ENCODE measurements at regions not wholly inside any gene's neighbourhood (a gene's known extent, or its start where the extent isn't known, plus 50 kb on each side); places are given as distances from the start of the nearest gene placed in this dataset.
A peak's percentile ranks its signal among the peaks of the same experiment; 100 is the strongest.

DNA sequence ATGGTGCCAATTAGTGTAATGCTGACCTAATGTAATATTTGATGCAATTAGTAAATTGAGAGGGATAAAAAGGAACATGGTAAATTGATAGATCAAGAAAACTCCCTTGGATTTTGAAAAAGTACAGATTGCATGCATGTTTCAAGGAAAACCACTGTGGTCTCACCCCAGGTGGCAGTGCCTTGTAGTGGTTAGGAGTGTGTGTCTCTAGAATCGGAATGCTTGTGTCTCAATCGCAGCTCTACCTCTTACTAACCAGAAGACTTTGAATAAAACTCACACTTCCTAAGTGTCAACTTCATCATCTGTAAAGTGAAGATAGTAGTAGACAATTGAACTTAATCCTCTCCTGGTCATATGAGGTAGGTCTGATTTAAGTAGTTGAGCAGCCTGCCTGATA is 128.9 kb upstream of the GOT2 start:
- Histone ChIP-seq H4K20me1 (ENCODE audit: control insufficient read depth, insufficient read depth) (no peaks in the 10 kb centered on the region), H3K27ac (ENCODE audit: control insufficient read depth, insufficient read depth) (no peak overlapping the region), H3K4me2 (ENCODE audit: control insufficient read depth, insufficient read depth) (no peak overlapping the region), H3K4me1 (ENCODE audit: control insufficient read depth, insufficient read depth, low read length) (no peaks in the 10 kb centered on the region), H3K4me3 (no peak overlapping the region), H3K9ac (ENCODE audit: control insufficient read depth, insufficient read depth, low read length) (no peak overlapping the region), H3K9me3 (replicated peaks; ENCODE audit: control insufficient read depth, insufficient read depth, low read length) (no peaks in the 10 kb centered on the region), H3K27me3 (replicated peaks in 1 of 2; ENCODE audit: control insufficient read depth in 2 of 2, insufficient read depth in 2 of 2, low read length in 1 of 2) (no peaks in the 10 kb centered on the region), H3K36me3 (ENCODE audit: control insufficient read depth in 2 of 2, insufficient read depth in 2 of 2, low read length in 1 of 2) (no peaks in the 10 kb centered on the region), H2AFZ (ENCODE audit: control insufficient read depth, low read depth, low read length) (no peak overlapping the region), H3K79me2 (ENCODE audit: control insufficient read depth, insufficient read depth, low read length) (no peaks in the 10 kb centered on the region)
- no peak for FAIRE-seq
- no TSS peak for BruUV-seq (replicated peaks)
- POLR2A ChIA-PET = interaction anchor here (0.6 kb wide), 1 partner anchor 118 kb away, joined by 6 read pairs; no protein-coding TSS in a partner anchor
- WGBS (ENCODE audit: insufficient coverage, insufficient replicate concordance, low lambda C conversion rate, missing lambda C conversion rate) = 83% methylated on average over 2 of the region's 2 CpGs
- ATAC-seq = peak; percentile 25; the same call in 1 of the 3 replicates
- RAD21 ChIA-PET (ENCODE audit: unreplicated experiment) = interaction anchor here (0.8 to 2.0 kb wide), 5 partner anchors 9 to 35 kb away, joined by 3 to 13 read pairs (median 7); no protein-coding TSS in a partner anchor
- intact Hi-C loops (cut with micrococcal nuclease; ENCODE audit: unreplicated experiment) (no loop called here), in situ Hi-C loops (cut with MboI) (no loop called here)
- SMC1A ChIA-PET (ENCODE audit: uncharacterized antibody, unreplicated experiment) = interaction anchor here (0.9 to 5.0 kb wide), 10 partner anchors 9 to 40 kb away, joined by 3 to 26 read pairs (median 4); no protein-coding TSS in a partner anchor
- CTCF ChIA-PET = interaction anchor here (0.6 to 0.7 kb wide), 2 partner anchors 9 to 603 kb away, joined by 3 read pairs; no protein-coding TSS in a partner anchor
- no peak for DNase-seq (ENCODE audit: low read depth, low spot score)
- TF ChIP-seq RFX5 (IDR thresholded peaks at IDR 0.05; ENCODE audit: low read depth, low read length) (no peak), TBL1XR1 (IDR thresholded peaks at IDR 0.05; ENCODE audit: low read depth, low read length) (no peak), NR2F1 (conservative IDR thresholded peaks at IDR 0.05) (no peak), RUNX3 (IDR thresholded peaks at IDR 0.05; ENCODE audit: low read length) (0 out of 2 replicates have a peak, but pooled peaks have one; percentile 20)
- TF ChIP-seq, protein P1, sequence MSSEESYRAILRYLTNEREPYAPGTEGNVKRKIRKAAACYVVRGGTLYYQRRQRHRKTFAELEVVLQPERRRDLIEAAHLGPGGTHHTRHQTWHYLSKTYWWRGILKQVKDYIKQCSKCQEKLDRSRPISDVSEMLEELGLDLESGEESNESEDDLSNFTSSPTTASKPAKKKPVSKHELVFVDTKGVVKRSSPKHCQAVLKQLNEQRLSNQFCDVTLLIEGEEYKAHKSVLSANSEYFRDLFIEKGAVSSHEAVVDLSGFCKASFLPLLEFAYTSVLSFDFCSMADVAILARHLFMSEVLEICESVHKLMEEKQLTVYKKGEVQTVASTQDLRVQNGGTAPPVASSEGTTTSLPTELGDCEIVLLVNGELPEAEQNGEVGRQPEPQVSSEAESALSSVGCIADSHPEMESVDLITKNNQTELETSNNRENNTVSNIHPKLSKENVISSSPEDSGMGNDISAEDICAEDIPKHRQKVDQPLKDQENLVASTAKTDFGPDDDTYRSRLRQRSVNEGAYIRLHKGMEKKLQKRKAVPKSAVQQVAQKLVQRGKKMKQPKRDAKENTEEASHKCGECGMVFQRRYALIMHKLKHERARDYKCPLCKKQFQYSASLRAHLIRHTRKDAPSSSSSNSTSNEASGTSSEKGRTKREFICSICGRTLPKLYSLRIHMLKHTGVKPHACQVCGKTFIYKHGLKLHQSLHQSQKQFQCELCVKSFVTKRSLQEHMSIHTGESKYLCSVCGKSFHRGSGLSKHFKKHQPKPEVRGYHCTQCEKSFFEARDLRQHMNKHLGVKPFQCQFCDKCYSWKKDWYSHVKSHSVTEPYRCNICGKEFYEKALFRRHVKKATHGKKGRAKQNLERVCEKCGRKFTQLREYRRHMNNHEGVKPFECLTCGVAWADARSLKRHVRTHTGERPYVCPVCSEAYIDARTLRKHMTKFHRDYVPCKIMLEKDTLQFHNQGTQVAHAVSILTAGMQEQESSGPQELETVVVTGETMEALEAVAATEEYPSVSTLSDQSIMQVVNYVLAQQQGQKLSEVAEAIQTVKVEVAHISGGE (CRISPR knock-in tag; IDR thresholded peaks at IDR 0.05) = no peak
